Thyroid gland (tissue), 4 donors: ENCODE measurements at regions not wholly inside any gene's neighbourhood (a gene's known extent, or its start where the extent isn't known, plus 50 kb on each side); places are given as distances from the start of the nearest gene placed in this dataset.

Experiments
- CTCF ChIP-seq, 6 experiments: fragments of 200-600 bp in 3 of 6; fragments of 450-650 bp in 3 of 6; sonication (generic) in 3 of 6; IDR thresholded peaks; one replicate each; pipeline ENCODE4 v1.5.1; 2016 to 2019; ENCODE audit warnings: antibody characterized with exemption in 6 of 6, mild to moderate bottlenecking in 2 of 6, inconsistent platforms in 1 of 6, moderate library complexity in 1 of 6
- POLR2A ChIP-seq, 2 donors: fragments of 450-650 bp; IDR thresholded peaks; one replicate each; pipeline ENCODE4 v1.6.1; 2017; ENCODE audit warnings: antibody characterized with exemption in 2 of 2, mild to moderate bottlenecking in 2 of 2, moderate library complexity in 1 of 2

GRCh38 chr13:79079351-79079839 is 326.7 kb downstream of the RBM26 start:
- no peak for TF ChIP-seq CTCF (IDR thresholded peaks at IDR 0.05)
- no peak for TF ChIP-seq POLR2A (IDR thresholded peaks at IDR 0.05)
